ENCODE measurements at regions not wholly inside any gene's neighbourhood (a gene's known extent, or its start where the extent isn't known, plus 50 kb on each side); places are given as distances from the start of the nearest gene placed in this dataset.

DNA sequence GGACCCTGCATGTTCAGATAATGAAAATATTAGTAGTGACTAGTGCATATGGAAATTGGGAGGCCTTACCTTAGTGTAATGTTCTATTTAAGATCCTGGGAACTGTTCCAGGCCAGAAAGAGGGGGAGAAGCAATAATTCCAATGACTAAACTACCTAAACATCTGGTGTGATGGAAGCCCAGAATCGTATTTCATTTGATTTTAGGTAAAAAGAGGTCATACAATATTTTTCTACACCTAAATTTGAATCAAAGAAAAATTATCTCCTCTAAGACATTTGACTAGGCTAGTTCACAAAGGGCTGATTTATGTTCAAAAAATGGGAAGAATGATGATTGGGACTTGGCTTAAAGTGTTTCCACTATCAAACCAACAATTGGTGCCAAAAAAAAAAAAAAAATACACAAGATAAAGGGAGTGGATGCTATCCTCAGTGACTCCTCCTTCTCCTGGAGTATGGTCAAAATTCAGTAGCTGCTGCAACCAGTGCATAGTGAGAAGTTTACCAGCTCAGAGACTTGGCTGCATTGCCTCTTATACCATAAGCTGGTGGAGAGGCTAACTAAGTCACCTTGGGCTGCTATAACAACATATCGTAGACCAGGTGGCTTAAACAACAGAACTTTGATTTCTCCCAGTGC is 1038.3 kb upstream of the ACVR2A start:
- H3K27ac ChIP-seq, result no peak overlapping the region
- TF ChIP-seq, protein P1, sequence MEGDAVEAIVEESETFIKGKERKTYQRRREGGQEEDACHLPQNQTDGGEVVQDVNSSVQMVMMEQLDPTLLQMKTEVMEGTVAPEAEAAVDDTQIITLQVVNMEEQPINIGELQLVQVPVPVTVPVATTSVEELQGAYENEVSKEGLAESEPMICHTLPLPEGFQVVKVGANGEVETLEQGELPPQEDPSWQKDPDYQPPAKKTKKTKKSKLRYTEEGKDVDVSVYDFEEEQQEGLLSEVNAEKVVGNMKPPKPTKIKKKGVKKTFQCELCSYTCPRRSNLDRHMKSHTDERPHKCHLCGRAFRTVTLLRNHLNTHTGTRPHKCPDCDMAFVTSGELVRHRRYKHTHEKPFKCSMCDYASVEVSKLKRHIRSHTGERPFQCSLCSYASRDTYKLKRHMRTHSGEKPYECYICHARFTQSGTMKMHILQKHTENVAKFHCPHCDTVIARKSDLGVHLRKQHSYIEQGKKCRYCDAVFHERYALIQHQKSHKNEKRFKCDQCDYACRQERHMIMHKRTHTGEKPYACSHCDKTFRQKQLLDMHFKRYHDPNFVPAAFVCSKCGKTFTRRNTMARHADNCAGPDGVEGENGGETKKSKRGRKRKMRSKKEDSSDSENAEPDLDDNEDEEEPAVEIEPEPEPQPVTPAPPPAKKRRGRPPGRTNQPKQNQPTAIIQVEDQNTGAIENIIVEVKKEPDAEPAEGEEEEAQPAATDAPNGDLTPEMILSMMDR (IDR thresholded peaks at IDR 0.05), result no peak
- H3K4me3 ChIP-seq, result no peak overlapping the region
- no peaks in the 10 kb centered on the region for H3K9me3 ChIP-seq
- H3K27me3 ChIP-seq, result no peaks in the 10 kb centered on the region
- ATAC-seq (no peak), DNase-seq (no peak)
- H3K4me1 ChIP-seq, result no peaks in the 10 kb centered on the region
- intact Hi-C loops (cut with DNase I), result no loop called here
- no peaks in the 10 kb centered on the region for H3K36me3 ChIP-seq

DNA sequence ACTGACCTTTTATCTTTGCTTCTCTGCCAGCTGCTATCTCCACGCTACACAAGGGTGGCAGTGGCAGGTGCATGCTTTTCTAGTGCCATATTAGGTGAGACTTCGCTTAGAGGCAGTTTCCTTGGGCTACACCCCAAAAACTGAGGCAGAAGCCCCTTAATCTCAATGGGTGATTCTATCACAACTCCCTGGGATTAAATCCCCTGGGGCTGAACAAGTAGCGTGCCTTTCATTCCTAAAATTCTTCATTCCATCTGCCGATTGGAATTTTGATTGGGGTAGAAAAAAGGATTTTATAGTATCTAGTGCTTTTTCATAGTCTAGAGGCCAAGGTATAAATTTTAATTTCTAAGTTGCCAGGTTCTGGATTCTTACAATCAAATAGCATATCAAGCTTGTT is 1040.5 kb upstream of the ACVR2A start:
- H3K4me1 ChIP-seq, result no peaks in the 10 kb centered on the region
- no peaks in the 10 kb centered on the region for H3K9me3 ChIP-seq
- no peaks in the 10 kb centered on the region for H3K36me3 ChIP-seq
- intact Hi-C loops (cut with DNase I), result no loop called here
- no peak for ATAC-seq
- TF ChIP-seq, protein P1 (IDR thresholded peaks at IDR 0.05), result no peak
- H3K27me3 ChIP-seq, result no peaks in the 10 kb centered on the region
- no peak for DNase-seq
- H3K27ac ChIP-seq, result no peak overlapping the region
- no peak overlapping the region for H3K4me3 ChIP-seq

DNA sequence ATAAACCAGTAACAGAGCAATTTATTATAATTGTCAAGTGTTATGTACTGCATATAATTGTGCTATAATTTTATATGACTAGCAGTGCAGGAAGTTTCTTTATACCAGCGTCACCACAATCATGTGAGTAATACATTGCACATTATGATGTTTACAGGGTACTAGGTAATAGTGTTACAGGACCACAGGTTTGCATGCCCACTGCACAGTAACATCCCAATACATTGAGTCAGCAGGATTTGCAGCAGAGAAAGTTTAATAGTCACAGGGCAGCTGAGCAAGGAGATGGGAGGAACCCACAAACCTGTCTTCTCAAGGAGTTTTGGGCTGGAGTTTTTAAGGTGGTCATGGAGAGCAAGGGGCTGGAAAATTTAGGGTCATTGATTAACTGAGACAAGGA is 1042.9 kb upstream of the ACVR2A start:
- DNase-seq (no peak), ATAC-seq (no peak)
- intact Hi-C loops (cut with DNase I), result no loop called here

DNA sequence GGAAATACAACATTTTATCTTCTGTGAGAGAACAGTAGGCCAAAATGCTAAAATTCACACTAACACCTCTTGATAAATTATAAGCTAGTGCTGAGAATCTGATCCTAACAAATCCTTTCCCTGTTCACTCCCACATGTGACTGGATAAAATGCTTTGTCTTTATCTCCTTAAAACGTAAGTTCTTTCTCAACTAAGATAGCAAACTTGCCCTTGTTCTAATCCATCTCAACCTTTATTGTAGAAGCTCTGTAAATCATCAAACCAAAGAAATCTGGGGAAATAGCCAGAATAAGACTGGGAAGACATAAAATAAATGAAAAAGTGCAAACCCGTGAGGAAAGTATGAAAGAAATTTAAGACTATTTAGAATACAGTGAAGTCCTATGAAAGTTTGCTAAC is 1058.4 kb upstream of the ACVR2A start:
- Histone ChIP-seq H3K4me1 (no peaks in the 10 kb centered on the region), H3K9me3 (no peaks in the 10 kb centered on the region), H3K36me3 (no peaks in the 10 kb centered on the region), H3K27ac (no peak overlapping the region), H3K4me3 (no peak overlapping the region), H3K27me3 (no peaks in the 10 kb centered on the region)
- TF ChIP-seq, protein P1 (IDR thresholded peaks at IDR 0.05), result no peak
- DNase-seq (no peak), ATAC-seq (no peak)
- intact Hi-C loops (cut with DNase I), result no loop called here

More for the DNA sequence above, 1042.9 kb upstream of the ACVR2A start:
- TF ChIP-seq, protein P1 (IDR thresholded peaks at IDR 0.05), result no peak
- Histone ChIP-seq H3K27ac (no peak overlapping the region), H3K4me3 (no peak overlapping the region), H3K4me1 (no peaks in the 10 kb centered on the region), H3K27me3 (no peaks in the 10 kb centered on the region), H3K9me3 (no peaks in the 10 kb centered on the region), H3K36me3 (no peaks in the 10 kb centered on the region)

DNA sequence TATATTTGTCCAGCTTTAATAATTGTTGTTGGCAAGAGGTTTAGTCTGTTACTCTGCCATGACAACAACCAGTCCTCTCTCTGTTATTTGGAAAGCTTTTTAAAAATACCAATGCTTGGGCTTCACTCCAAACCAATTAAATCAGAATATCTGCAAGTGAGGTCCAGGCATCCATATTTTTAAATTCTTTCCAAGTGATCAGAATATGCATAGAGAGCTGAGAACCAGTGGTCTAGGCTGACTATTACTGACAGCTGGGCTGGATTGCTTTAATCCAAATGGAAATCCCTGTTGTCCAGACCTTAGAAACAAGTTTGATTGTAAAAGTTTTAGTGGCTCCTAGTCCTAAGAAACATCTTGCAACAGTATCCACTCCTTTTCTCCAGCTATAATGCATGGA is 1059.7 kb upstream of the ACVR2A start:
- TF ChIP-seq, protein P1 (IDR thresholded peaks at IDR 0.05), result no peak
- no peak for DNase-seq
- Histone ChIP-seq H3K27ac (no peak overlapping the region), H3K4me3 (no peak overlapping the region), H3K4me1 (no peaks in the 10 kb centered on the region), H3K36me3 (no peaks in the 10 kb centered on the region), H3K9me3 (no peaks in the 10 kb centered on the region), H3K27me3 (no peaks in the 10 kb centered on the region)
- intact Hi-C loops (cut with DNase I), result no loop called here
- no peak for ATAC-seq

DNA sequence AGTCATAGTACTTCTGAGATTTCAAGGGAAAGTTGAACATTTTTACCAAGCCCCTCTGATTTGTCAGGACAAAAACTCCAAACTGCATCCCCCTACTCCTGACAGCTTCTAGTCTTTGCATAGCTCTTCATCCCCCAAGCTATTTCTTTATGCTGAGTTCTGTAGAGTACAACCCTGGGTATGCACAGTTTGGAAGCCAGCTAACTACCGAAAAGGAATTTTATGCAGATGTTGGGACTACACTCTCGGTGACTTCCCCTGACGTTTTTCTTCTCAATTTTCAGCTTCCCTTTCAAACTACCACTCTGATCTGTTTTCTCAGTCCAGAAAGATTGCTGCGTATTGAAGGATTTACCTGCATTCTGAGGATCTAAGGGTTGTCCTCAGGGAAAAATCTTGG is 1060.2 kb upstream of the ACVR2A start:
- H3K27me3 ChIP-seq, result no peaks in the 10 kb centered on the region
- H3K27ac ChIP-seq, result no peak overlapping the region
- TF ChIP-seq, protein P1 (IDR thresholded peaks at IDR 0.05), result no peak
- no peak overlapping the region for H3K4me3 ChIP-seq
- DNase-seq (no peak), ATAC-seq (no peak)
- no peaks in the 10 kb centered on the region for H3K36me3 ChIP-seq
- no peaks in the 10 kb centered on the region for H3K4me1 ChIP-seq
- no peaks in the 10 kb centered on the region for H3K9me3 ChIP-seq
- intact Hi-C loops (cut with DNase I), result no loop called here
